Brain microvascular endothelial cell (primary cell): ENCODE measurements at regions not wholly inside any gene's neighbourhood (a gene's known extent, or its start where the extent isn't known, plus 50 kb on each side); places are given as distances from the start of the nearest gene placed in this dataset.

Source experiments
- DNase-seq: peaks from one replicate; pipeline ENCODE4 v3.0.0-alpha.2; 2020
- H3K27ac ChIP-seq: fragments of 250-450 bp; sonication (Bioruptor Pico); 2 replicates; pipeline ENCODE4 v1.5.1; 2020; ENCODE audit warnings: mild to moderate bottlenecking, moderate library complexity
- H3K27me3 ChIP-seq: fragments of 250-450 bp; sonication (Bioruptor Pico); replicated peaks from 2 replicates; pipeline ENCODE4 v1.5.1; 2020; ENCODE audit warnings: mild to moderate bottlenecking
- H3K36me3 ChIP-seq: fragments of 250-450 bp; sonication (Bioruptor Pico); replicated peaks from 2 replicates; pipeline ENCODE4 v1.5.1; 2020; ENCODE audit warnings: mild to moderate bottlenecking
- H3K4me3 ChIP-seq: 2 replicates; pipeline ENCODE4 v1.5.1; 2011; ENCODE audit warnings: low read depth, mild to moderate bottlenecking, control low read depth, low read length, moderate library complexity
- in situ Hi-C: cut with HindIII; loops from 2 replicates; pipeline ENCODE4 v1.10.0; 2017; ENCODE audit warnings: low sequenced_read_pairs, low pct_ligation_motif_present
- TF ChIP-seq, protein P1 (sequence below): IDR thresholded peaks from 2 replicates; pipeline ENCODE4 v1.5.1; 2011; ENCODE audit warnings: low read depth, mild to moderate bottlenecking, moderate library complexity, low read length, control low read depth, inconsistent platforms; ENCODE audit errors: missing control alignments

DNA sequence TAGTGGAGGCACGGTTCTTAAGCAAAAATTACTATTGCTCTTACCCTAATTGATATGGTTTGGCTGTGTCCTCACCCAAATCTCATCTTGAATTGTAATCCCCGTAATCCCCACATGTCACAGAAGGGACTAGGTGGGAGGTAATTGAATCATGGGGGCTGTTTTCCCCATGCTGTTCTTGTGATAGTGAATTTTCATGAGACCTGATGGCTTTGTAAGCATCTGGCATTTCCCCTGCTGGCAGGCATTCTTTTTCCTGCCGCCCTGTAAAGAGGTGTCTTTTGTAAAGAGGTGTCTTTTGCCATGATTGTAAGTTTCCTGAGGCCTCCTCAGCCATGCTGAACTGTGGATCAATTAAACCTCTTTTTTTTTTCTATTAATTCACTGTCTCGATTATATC is 1691.8 kb upstream of the SLC39A10 start:
- DNase-seq = no peak
- Histone ChIP-seq H3K36me3 (no peaks in the 10 kb centered on the region), H3K4me3 (no peak overlapping the region), H3K27me3 (no peaks in the 10 kb centered on the region), H3K27ac (no peak overlapping the region)
- TF ChIP-seq, protein P1, sequence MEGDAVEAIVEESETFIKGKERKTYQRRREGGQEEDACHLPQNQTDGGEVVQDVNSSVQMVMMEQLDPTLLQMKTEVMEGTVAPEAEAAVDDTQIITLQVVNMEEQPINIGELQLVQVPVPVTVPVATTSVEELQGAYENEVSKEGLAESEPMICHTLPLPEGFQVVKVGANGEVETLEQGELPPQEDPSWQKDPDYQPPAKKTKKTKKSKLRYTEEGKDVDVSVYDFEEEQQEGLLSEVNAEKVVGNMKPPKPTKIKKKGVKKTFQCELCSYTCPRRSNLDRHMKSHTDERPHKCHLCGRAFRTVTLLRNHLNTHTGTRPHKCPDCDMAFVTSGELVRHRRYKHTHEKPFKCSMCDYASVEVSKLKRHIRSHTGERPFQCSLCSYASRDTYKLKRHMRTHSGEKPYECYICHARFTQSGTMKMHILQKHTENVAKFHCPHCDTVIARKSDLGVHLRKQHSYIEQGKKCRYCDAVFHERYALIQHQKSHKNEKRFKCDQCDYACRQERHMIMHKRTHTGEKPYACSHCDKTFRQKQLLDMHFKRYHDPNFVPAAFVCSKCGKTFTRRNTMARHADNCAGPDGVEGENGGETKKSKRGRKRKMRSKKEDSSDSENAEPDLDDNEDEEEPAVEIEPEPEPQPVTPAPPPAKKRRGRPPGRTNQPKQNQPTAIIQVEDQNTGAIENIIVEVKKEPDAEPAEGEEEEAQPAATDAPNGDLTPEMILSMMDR = no peak
- in situ Hi-C loops = no loop called here

DNA sequence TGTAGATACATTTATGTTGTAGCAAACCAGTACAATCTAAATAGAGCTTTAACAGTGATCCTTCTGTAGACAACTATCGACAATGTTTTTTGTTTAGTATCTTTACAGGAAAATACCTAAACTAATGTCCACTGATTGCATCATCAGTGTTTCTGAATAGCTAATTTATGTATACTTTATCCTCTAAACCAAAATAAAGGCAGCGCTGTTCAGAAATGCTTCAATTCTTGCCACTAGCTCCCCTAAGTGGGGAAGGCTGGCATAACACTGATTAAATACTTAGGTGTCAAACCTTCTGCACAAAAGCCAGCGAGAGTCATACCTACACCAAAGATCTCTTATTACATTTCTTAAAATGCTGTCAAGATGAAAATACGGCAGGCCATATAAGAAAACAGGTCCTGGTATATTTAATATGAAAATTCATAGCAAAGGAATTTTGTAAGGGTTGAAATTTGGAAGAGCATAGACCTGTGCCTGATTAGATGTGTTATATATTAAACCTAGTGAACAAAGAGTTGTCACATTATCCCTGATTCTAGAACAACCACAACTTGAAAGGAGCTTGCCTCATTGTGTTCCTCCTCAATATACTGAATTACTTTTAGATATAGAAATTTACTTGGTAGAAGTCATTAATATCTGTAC is 1693.4 kb upstream of the SLC39A10 start:
- peak; percentile 15 for DNase-seq
- Histone ChIP-seq H3K27ac (no peak overlapping the region), H3K27me3 (no peaks in the 10 kb centered on the region), H3K36me3 (no peaks in the 10 kb centered on the region), H3K4me3 (no peak overlapping the region)
- TF ChIP-seq, protein P1 = peak; percentile 78
- in situ Hi-C loops = no loop called here

GRCh38 chr2:193946806-193947205 is 1710.2 kb upstream of the SLC39A10 start:
- in situ Hi-C loops = no loop called here
- no peak overlapping the region for H3K4me3 ChIP-seq

DNA sequence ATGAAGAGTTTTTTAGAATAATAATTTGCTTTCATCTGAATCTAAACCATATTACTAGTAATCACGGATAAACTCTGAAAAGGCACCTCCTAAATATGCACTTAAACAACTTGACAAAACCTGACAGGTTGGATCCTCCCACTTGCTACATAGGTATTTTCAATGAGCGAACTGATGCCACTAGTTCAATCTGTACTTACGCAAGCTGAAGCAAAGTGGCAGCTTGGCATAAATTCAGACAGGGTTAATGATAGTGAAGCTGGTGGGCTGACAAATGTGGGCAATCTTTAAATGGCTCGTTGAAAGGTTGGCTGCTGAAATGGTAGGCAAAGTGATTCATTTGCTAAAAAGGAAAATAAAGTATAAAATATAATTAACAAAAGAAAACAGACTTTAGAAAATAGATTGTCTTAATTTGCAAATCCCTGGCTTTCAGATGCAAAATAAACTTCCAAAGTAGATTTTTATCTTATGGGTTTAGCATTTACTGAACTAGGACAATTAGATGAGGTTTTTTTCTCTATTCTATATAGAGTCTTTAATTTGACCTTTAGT is 1713.5 kb upstream of the SLC39A10 start:
- DNase-seq = no peak
- in situ Hi-C loops = no loop called here
- Histone ChIP-seq H3K27ac (no peak overlapping the region), H3K4me3 (no peak overlapping the region), H3K36me3 (no peaks in the 10 kb centered on the region), H3K27me3 (no peaks in the 10 kb centered on the region)
- TF ChIP-seq, protein P1 = no peak

More at GRCh38 chr2:193946806-193947205, 1710.2 kb upstream of the SLC39A10 start:
- no peaks in the 10 kb centered on the region for H3K36me3 ChIP-seq
- H3K27ac ChIP-seq = no peak overlapping the region
- DNase-seq = no peak
- no peaks in the 10 kb centered on the region for H3K27me3 ChIP-seq
- TF ChIP-seq, protein P1 = no peak

DNA sequence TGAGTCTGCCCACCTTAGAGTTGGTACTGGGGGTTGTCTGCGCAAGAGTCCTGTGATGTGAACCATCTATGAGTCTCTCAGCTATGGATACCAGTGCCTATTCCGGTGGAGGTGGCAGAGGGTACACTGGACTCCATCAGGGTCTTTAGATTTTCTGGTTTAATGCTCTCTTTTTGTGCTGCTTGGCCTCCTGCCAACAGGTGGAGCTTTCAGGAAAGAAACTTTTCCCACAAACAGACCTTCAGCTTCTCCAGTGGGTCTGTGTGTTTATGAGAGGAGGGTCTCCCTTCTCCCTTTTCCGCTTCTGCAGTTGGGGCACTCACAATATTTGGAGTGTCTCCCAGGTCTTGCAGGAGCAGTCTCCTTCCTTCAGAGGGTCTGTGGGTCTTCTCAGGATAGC is 1721.9 kb upstream of the SLC39A10 start:
- H3K4me3 ChIP-seq = no peak overlapping the region
- in situ Hi-C loops = no loop called here
- TF ChIP-seq, protein P1 = no peak
- H3K27me3 ChIP-seq = no peaks in the 10 kb centered on the region
- H3K36me3 ChIP-seq = no peaks in the 10 kb centered on the region
- no peak overlapping the region for H3K27ac ChIP-seq
- no peak for DNase-seq

GRCh38 chr2:193929131-193929530 is 1727.9 kb upstream of the SLC39A10 start:
- H3K36me3 ChIP-seq = no peaks in the 10 kb centered on the region
- H3K27me3 ChIP-seq = no peaks in the 10 kb centered on the region
- no peak overlapping the region for H3K27ac ChIP-seq
- TF ChIP-seq, protein P1 = no peak
- no peak overlapping the region for H3K4me3 ChIP-seq
- DNase-seq = no peak
- in situ Hi-C loops = no loop called here
